HG02588 (cell line): ENCODE measurements at regions not wholly inside any gene's neighbourhood (a gene's known extent, or its start where the extent isn't known, plus 50 kb on each side); places are given as distances from the start of the nearest gene placed in this dataset.

Experiments
- ATAC-seq: cut with Tn5 transposase; IDR thresholded peaks from one replicate; pipeline ENCODE4 v1.9.1; 2021; ENCODE audit warnings: mild to moderate bottlenecking, moderate library complexity; ENCODE audit not compliant: unreplicated experiment

GRCh38 chr15:95910643-95911212, 419.8 kb upstream of the NR2F2 start:
- ATAC-seq = no peak

GRCh38 chr15:95911570-95912279, 418.8 kb upstream of the NR2F2 start:
- ATAC-seq = no peak

GRCh38 chr15:95912280-95912625, 418.2 kb upstream of the NR2F2 start:
- ATAC-seq = no peak

GRCh38 chr15:95912728-95913127, 417.8 kb upstream of the NR2F2 start:
- ATAC-seq = no peak

GRCh38 chr15:95916568-95916967, 413.9 kb upstream of the NR2F2 start:
- no peak for ATAC-seq

- no peak for ATAC-seq
Observed at GRCh38 chr15:95918525-95918924, 412.0 kb upstream of the NR2F2 start.

- no peak for ATAC-seq
Observed at GRCh38 chr15:95919460-95919859, 411.0 kb upstream of the NR2F2 start.

GRCh38 chr15:95921404-95921803, 409.1 kb upstream of the NR2F2 start:
- no peak for ATAC-seq

GRCh38 chr15:95922431-95922830, 408.1 kb upstream of the NR2F2 start:
- ATAC-seq = no peak

GRCh38 chr15:95923792-95924191, 406.7 kb upstream of the NR2F2 start:
- no peak for ATAC-seq

GRCh38 chr15:95928822-95929221, 401.7 kb upstream of the NR2F2 start:
- ATAC-seq = no peak

GRCh38 chr15:95929232-95929846, 401.2 kb upstream of the NR2F2 start:
- peak; percentile 69 for ATAC-seq

GRCh38 chr15:95930659-95931375, 399.7 kb upstream of the NR2F2 start:
- ATAC-seq = no peak

- ATAC-seq = no peak
Observed at GRCh38 chr15:95931619-95932018, 398.9 kb upstream of the NR2F2 start.

- ATAC-seq = no peak
Observed at GRCh38 chr15:95932141-95932540, 398.4 kb upstream of the NR2F2 start.

GRCh38 chr15:95932676-95933075, 397.8 kb upstream of the NR2F2 start:
- ATAC-seq = no peak

- ATAC-seq = no peak
Observed at GRCh38 chr15:95935852-95936251, 394.6 kb upstream of the NR2F2 start.

- ATAC-seq = no peak
Observed at GRCh38 chr15:95937128-95937528, 393.4 kb upstream of the NR2F2 start.

GRCh38 chr15:95940431-95940985, 390.0 kb upstream of the NR2F2 start:
- no peak for ATAC-seq

- no peak for ATAC-seq
Observed at GRCh38 chr15:95944193-95944592, 386.3 kb upstream of the NR2F2 start.

GRCh38 chr15:95944661-95945255, 385.7 kb upstream of the NR2F2 start:
- no peak for ATAC-seq
